Urothelium cell line (cell line): ENCODE measurements at regions not wholly inside any gene's neighbourhood (a gene's known extent, or its start where the extent isn't known, plus 50 kb on each side); places are given as distances from the start of the nearest gene placed in this dataset.

Experiments used
- DNase-seq: peaks from one replicate; pipeline ENCODE4 v3.0.0; 2011; ENCODE audit warnings: low spot score, mixed read lengths
- FAIRE-seq: peaks from 2 replicates; lab custom pipeline; 2011; peaks lifted over from hg19 to GRCh38; lab: Jason Lieb, UNC

DNA sequence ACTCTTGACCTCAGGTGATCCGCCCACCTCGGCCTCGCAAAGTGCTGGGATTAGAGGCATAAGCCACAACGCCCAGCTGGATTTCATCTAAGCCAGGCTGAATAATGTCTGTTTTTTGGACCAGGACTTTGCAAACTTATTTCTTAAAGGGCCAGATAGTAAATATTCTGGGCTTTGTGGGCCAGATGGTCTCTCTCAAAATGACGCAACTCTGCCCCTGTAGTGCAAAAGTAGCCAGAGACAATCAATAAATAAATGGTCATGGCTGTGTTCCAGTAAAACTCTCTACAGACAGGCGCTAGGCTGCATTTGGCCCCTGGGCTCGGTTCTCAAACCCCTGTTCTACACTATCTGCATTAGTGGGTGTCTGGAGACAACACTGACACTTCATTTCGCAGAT, 121.9 kb upstream of the CDH13 start:
- FAIRE-seq, result no peak
- no peak for DNase-seq

DNA sequence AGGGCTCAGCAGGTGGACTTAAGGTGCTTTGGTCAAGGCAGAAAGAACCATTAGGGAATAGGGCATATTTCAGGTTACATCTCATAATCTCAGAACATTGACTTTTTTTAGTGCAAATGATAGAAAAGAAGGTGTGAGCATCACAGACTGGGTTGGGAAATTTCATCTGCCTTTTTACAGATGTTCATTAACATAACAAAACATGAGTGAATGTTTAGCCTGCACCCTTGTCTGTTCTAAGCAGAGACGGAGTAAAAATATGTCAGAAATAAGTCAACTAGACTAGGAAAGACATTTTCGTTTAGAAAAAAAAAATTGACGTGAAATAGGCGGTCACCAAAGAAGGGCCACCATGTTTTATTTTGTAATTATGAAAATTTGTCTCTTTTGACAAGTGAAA, 127.5 kb upstream of the CDH13 start:
- DNase-seq (no peak), FAIRE-seq (no peak)

DNA sequence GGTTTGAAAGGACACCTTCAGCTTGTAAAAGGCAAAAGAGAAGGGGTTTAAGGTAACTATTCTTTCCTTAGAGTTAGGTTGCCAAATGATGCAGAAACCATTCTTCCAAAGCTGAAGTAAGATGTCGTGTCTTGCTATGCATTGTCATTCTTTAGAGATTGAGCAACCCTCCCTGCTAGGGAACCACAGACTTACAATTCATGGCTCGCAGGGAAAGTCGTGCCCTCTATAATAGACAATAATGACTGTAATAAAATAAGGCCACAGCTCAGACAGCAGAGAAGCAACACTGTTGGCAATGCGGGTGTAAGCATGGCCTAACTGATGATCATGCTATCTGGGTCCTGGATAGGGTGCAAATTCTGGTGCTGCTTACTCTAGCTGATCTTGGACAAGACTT, 129.6 kb upstream of the CDH13 start:
- DNase-seq (no peak), FAIRE-seq (no peak)

DNA sequence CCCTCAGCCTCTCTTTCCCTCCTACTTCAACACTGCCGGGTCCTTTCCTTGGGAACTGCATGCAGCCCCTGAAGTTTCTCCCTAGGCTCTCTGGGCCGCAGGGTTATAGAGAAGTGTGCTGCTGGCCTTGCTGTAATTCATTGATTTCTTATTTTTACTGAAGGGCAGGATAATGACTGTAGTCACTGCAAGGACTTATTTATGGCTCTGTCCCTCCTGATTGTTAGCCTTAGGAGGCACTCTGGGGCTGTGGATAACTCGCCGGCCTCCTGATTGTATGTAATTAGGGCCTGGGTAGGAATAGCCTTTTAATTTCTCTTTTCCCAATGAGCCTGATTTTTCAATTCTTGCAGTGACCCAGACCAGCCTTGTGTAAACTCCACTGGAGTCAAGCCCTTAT, 138.3 kb upstream of the CDH13 start:
- no peak for DNase-seq
- no peak for FAIRE-seq

DNA sequence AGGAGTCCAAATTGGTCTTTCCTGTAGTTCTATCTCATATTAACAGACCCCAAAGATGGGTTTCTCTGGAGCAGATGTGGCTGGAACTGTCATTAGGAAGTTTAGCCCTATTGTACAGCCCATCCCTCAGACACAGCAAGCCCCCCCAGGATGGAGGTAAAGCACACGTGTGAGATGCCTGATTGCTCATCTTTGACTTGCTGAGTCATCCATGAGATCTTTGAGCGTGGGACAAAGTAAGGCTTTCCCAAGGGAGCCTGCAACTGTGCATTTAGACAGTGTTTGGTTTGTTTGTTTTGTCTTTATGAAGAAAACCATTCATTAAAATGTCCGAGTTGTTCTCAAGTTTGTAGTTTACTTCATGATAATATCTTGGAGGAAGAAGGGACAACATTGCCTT, 145.3 kb upstream of the CDH13 start:
- DNase-seq, result peak; percentile 22

DNA sequence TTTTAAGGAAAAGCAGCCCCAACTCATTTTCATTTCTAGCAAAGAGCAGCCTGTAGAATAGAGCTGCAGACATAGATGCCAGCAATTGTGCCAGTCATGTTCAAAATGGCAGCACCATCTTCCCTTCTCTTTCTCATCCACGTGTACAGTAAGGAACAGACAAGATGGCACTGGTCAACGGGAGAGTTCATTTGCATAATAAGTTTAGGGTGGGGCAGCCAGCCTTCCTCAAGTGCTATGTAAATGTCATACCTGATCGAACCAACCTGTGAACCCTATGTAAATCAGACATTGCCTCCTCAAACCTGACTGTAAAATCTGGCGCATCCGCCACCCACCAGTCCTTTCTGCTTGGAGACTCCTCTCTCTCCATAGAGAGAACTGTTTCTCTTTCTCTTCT, 150.0 kb upstream of the CDH13 start:
- DNase-seq (no peak), FAIRE-seq (no peak)

More for the DNA sequence above, 145.3 kb upstream of the CDH13 start:
- no peak for FAIRE-seq

DNA sequence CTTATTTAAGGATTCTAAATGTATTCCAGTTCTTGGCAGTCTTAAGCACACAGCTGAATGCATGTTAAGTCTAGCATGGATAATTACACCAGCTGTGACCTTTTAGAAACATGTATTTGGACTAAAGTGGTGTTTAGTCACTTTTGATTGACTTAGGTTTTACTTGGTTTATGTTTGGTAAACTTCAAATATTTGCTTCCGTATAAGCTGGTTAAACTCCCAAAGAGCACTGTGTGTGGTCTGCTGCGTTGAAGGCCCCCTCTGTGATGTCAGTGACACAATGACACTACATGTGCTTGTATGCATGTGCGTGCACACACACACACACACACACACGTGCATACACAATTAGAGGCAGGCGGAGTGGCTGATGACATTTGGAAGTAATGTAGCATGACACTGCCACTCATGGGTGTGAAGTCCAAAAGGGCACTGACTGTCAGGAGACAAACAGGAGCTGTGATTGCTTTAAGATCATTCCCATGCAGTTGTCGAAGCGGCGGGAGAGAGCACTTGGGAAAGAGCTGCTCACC, 156.1 kb upstream of the CDH13 start:
- no peak for DNase-seq

DNA sequence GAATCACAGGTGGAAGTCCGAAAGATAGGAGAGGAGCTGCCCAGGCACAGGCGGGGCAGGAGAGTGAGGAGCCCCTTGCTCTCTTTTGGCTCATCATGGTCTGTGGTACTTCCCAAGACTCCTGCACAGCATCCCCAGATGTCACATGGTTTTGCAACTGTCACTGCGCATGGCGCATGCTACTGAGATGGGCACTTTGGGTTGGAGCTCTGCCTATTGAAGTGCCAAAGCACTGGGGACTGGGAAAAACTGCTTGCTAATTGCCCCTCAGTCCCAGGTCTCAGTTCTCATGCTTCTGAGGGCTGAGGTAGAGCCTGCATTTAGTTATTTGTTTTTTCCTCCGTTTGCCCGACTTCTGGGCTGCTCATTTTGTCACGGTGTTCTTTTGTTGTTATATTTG, 156.8 kb upstream of the CDH13 start:
- no peak for DNase-seq
- FAIRE-seq, result no peak

More for the DNA sequence above, 156.1 kb upstream of the CDH13 start:
- no peak for FAIRE-seq

DNA sequence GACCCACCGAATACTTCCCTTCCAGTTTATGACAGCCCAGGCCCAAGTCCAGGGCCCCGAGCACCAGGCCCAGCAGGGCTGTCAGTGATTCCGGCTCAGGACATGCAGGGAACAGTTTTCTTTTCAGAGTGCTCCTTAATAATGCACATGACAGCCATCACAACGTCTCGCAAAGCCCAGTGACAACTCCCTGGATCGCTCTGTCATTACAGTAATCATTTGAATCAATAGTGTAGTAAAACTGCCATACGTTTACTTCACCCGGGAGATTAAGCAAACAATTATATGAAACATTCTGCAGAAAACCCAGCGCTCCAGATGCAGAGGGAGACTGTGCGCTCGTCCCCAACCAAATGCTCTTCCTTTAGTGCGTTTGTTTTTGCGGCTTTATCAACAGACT, 162.6 kb upstream of the CDH13 start:
- FAIRE-seq (no peak), DNase-seq (no peak)

DNA sequence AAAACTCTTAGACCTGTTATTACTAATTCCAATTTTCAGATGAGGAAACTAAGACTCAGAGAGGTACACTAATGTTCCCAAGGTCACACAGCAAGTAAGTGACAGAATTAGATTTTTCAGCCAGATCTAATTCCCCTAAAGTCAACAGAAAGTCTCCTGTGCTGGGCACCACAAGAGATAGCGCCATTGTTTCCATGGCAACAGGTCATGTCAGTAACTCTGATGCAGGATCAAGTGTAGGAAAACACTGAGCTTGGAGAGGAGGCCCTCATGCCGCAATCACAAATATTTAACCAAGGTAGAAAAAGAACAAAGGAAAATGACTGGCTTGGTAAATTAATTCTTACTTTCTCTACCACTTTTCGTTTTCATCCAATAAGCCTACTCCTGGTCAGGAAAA, 166.0 kb upstream of the CDH13 start:
- no peak for FAIRE-seq
- DNase-seq, result no peak

DNA sequence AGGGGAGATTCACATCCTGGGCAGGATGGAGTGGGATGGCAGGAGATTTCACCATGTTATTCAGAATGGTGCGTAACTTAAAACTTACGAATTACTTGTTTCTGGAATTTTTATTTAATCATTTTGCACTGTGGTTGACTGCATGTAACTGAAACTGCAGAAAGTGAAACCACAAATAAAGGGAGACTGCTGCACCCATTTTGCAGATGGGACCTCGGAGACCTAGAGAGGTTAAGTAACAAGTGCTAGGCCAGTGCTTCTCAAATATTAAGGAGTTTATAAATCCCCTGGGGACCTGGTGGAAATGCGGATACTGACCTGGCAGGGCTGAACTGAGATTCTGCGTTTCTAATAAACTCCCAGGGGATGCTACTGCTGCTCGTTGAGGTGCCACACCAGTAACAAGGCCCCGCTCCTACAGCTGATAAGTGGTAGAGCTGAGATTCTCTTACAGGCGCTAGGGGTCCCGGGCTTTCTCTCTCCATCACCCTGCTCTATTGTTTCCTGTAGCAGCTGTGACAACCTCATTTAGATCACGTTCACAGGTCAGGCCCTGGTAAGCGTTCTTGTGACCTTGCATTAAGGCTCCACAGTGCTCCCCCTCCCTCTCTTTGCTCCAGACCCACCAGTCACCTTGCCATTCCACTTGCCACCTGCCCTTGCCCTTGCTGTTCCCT, 167.1 kb upstream of the CDH13 start:
- no peak for FAIRE-seq
- no peak for DNase-seq

DNA sequence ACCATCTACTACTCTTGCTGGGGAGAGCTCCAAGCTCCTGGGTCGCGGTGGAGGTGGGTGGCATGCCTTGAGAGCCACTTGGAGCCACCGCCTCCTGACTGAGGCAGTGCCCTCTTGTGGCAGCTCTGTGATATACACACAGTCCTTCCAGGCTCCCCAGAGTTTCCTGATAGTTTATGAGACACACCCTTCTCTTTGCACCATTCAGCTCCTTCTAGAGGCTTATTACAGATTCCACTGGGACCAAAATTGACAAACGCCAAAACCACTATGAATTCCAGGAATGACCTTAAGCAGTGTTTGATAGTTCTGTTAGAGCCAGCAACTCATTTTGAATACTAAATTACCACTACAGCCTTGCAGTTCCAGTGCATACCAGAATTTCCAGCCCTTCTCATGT, 170.1 kb upstream of the CDH13 start:
- DNase-seq, result peak; percentile 75
- FAIRE-seq, result no peak

DNA sequence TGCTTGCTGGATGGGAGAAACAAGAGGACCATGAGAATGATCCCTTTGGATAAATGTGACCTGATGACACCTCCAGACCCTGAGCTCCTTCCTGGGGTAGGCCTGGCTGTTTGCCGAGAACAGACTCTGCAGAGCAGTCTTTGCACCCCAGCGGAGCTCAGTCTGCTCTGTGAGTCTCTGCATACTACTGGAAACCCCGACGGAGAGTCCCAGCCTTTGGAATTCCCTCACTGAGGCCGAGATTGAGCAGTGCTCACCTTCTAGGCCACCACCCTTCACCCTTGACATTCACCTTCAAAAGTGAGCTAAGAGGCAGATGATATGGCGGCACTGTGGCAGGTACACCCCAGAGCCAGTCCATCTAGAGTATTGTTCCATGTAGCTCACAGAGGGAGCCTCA, 172.2 kb upstream of the CDH13 start:
- DNase-seq (no peak), FAIRE-seq (no peak)

DNA sequence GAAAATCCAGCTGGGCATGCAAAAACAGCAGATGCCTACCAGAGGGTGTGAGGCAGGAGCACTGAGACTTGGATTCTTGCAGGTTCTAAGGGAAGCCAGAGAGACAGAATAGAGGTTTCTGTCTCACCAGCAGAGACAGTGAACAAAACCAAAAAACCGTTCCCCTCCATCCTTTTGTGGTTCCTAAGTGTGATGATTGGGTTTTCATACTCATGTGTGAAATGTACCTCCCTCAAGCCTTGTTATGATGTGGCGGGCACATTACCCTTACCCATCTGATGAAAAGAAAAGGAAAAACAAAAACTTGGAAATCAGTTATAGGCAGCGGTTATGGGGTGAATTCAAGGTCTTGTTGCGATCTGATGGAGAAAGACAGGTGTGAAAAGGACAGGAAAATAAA, 172.6 kb upstream of the CDH13 start:
- no peak for FAIRE-seq
- DNase-seq, result no peak

DNA sequence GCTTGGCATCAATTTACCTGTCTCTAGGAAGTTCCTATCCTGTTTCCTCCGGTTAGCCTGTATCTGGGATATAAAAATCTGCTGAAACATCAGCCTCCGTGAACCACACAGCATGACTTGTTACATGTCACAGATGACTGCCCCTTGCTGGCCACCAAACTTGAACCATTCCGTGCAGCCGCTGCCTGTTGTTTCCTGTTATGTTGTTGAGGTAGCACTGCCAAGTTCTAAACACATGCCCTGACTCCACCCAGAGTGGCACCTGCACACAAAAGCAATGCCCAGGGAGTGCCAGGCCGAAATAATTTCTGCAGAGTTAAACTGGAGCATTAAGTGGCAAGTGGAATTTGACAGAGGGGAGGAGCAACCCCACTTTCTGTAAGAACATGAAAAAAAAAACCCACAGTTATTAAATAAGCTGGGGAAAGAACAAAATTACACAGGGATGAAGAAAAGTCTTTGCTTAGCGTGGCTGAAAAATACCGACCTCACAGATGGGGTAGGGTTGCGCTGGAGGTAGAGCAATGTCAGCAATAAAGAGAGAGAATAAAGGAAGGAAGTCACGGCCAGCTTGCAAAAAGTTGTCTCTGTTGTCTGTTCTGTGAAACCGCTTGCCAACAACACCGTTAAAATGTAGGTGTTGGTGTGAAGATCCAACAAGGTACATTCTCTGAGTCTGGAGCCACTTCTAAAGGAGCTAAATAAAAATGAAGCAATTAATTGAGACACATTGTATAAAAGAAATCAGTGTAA, 174.6 kb upstream of the CDH13 start:
- FAIRE-seq, result no peak
- no peak for DNase-seq

DNA sequence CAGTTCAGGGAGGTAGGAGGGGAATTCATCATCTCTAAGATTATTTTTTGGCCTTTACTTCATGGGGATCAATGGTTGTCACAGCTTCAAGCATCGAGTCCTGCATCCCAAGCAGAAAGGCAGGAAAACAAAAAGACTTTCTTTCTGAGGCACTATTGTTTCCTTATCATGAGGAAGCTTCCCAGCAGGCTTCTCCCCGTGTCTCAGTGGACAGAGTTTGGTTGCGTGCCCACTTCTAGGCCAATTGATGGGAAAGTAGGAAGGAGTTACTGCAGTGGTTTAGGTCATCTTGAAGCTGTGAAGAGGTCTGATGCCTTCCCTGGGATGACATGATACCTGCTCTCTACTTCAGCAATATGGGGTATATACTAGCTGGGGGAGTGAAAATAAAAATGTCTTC, 175.3 kb upstream of the CDH13 start:
- DNase-seq (no peak), FAIRE-seq (no peak)

DNA sequence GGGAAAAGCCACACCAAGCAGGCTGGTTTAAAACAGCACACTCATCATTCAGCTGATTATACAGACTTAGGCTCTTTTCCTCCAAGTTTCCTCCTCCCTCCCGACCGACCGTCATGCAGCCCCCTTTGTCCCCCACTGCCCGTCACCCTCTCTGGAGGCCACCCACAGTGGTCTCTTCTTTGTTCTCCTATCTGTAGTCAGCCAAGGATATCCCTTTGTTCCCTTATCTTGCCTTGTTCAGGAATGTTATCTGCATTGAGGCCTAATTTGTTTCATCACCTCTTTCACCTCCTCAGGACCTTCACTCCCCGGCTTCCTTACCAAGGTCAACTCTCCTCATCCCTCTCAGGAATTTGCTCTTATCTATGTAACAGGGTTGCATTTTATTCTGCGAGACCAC, 186.4 kb upstream of the CDH13 start:
- no peak for DNase-seq
- FAIRE-seq, result no peak

DNA sequence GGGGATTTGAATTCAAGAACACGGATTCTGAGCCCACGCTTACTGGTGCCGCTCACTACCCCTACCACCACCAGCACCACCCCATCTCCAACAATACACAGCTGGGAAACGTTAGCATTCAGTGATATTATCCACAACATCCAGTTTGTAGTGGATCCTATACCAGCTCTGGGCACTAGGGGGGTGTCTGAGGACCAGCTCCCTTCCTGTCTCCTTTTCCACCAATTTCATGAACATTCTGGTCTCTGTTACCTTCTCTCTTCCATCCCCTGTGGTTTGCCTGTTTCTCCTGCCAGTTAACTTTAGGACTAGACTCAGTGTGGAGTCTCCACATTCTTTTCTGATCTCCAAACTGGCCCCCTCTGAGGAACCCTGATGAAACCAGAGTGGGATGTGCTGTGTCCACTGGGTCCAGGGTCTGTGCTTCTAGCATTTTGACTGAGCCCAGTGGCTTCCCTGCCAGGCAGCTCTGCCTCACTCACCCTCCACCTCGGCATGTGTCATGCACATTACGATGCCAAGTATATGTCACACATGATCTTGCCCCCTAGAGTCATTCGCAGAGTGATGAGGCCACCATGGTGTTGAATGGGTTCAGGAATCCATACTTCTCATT, 187.0 kb upstream of the CDH13 start:
- DNase-seq (peak; percentile 32), FAIRE-seq (no peak)

DNA sequence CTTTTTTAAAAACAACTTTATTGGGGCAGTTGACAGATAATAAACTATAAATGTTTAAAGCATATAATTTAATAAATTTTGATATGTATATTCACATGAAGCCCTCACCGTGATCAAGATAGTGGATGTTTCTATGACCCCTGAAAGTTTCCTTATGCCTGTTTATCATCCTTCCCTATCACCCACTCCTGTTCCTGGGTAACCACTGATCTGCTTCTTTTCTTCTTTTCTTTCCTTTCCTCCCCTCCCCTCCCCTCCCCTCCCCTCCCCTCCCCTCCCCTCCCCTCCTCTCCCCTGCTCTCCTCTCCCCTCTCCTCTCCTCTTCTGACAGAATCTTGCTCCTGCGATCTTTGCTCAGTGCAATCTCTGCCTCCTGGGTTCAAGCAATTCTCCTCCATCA, 193.7 kb upstream of the CDH13 start:
- FAIRE-seq, result no peak
- DNase-seq, result no peak

DNA sequence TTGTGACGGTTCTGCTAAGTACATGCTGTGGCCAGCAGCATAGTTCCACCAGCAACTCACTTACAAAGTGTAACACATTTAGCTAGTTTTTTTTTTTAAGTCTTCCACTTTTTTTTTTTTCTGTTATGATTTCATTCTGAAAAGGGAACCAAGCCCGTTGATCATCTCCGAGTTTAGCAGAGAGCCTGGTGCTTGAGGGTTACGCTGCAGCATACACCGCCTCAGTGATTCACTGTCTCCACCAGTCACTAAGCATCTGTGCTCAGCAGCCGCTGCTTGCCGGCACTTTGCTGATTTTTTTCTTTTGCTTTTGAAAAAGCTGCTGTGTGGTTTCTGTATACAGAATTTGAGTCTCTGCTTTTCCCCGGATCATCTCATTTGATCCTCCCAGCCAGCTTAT, 194.5 kb upstream of the CDH13 start:
- peak; percentile 28 for DNase-seq
- no peak for FAIRE-seq

DNA sequence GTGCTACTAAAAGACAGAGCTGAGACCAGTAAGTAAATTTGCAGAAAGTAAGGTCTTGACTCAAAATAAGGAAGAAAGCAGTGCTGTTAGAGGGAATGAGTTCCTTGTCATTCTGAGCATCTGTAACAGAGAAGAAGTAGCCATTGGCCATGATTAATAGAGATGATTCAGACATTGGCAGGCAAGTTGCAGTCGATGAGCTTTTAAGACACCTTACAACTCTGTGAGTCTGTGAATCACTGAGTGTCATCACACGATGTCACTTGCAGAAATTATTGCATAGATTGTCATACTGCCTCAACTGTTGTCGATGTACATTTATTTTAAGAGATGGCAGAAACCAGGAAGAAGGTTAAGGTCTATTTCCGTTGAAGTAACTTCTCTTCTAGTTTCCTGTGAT, 201.1 kb upstream of the CDH13 start:
- DNase-seq (no peak), FAIRE-seq (no peak)

DNA sequence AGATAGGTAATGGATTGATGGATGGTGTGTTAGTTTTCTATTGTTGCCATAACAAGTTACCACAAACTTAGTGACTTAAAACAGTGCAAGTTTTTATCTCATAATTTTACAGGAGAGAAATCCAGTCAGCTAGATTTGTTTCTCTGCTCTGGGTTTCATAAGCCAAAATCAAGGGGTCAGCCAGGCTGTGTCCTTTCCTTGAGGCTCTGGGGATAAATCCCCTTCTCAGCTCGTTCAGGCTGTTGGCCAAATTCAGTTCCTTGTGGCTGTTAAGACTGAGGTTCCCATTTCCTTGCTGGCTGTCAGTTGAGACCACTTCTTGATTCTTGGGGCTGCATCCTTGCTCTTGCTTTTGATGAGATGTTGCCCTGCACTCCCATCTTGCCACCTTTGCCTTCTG, 204.9 kb upstream of the CDH13 start:
- DNase-seq (no peak), FAIRE-seq (no peak)
